ENCODE measurements at regions not wholly inside any gene's neighbourhood (a gene's known extent, or its start where the extent isn't known, plus 50 kb on each side); places are given as distances from the start of the nearest gene placed in this dataset.

GRCh38 chr2:57278451-57278850 is 768.2 kb upstream of the VRK2 start:
- H3K36me3 ChIP-seq = no peaks in the 10 kb centered on the region
- H3K4me2 ChIP-seq = no peak overlapping the region
- H3K27ac ChIP-seq = no peak overlapping the region
- no peak overlapping the region for H3K9ac ChIP-seq
- no peaks in the 10 kb centered on the region for H3K27me3 ChIP-seq
- no peak for TF ChIP-seq EZH2 (IDR thresholded peaks at IDR 0.05)
- no peak for TF ChIP-seq CTCF (IDR thresholded peaks at IDR 0.05)
- no peak for TF ChIP-seq EZH2phosphoT487 (IDR thresholded peaks at IDR 0.05)
- no peaks in the 10 kb centered on the region for H3K9me3 ChIP-seq (ENCODE audit: low read depth)
- no peaks in the 10 kb centered on the region for H3K79me2 ChIP-seq (ENCODE audit: low read depth)
- no peak overlapping the region for H3K27ac Mint-ChIP-seq
- H3K36me3 Mint-ChIP-seq = no peaks in the 10 kb centered on the region
- H2AFZ ChIP-seq (replicated peaks) = no peak overlapping the region
- H3K4me1 Mint-ChIP-seq = no peaks in the 10 kb centered on the region
- DNase-seq (ENCODE audit: low spot score) = no peak
- no peak overlapping the region for H3K4me3 Mint-ChIP-seq
- no peaks in the 10 kb centered on the region for H3K4me1 ChIP-seq
- peaks cover 6% of the 10 kb centered on the region for H3K9me3 Mint-ChIP-seq
- H3F3A ChIP-seq (ENCODE audit: low read depth) = no peaks in the 10 kb centered on the region
- no peak overlapping the region for H3K4me3 ChIP-seq
- H4K20me1 ChIP-seq (ENCODE audit: low read depth) = no peaks in the 10 kb centered on the region
- H3K27me3 Mint-ChIP-seq (ENCODE audit: insufficient read depth, low read depth) = no peaks in the 10 kb centered on the region

DNA sequence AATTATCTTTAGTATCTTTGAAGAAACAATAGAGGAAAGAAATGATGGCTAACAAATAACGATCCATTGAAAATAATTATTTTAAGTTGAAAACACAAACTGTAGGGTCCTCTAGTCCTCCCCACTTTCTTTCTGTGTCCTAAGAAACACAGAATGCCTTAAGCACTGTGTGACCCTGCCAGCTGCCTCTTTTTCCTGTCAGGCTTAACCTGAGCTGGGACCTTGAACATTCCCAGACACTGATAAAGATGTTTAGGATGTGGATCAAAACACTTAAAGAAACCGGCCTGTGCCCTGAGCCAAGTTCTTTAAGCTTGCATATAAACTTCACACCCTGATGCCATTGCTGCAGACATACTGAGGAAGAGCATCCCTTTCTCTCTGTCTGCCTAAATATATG is 755.4 kb upstream of the VRK2 start:
- no peaks in the 10 kb centered on the region for H3K36me3 Mint-ChIP-seq
- no peaks in the 10 kb centered on the region for H4K20me1 ChIP-seq (ENCODE audit: low read depth)
- H3K4me1 ChIP-seq = no peaks in the 10 kb centered on the region
- H3K9ac ChIP-seq = no peak overlapping the region
- H2AFZ ChIP-seq (replicated peaks) = no peak overlapping the region
- no peaks in the 10 kb centered on the region for H3F3A ChIP-seq (ENCODE audit: low read depth)
- H3K9me3 ChIP-seq (ENCODE audit: low read depth) = no peaks in the 10 kb centered on the region
- no peak overlapping the region for H3K4me3 Mint-ChIP-seq
- H3K27ac ChIP-seq = no peak overlapping the region
- H3K27me3 Mint-ChIP-seq (ENCODE audit: insufficient read depth, low read depth) = no peaks in the 10 kb centered on the region
- no peak overlapping the region for H3K27ac Mint-ChIP-seq
- no peak overlapping the region for H3K4me2 ChIP-seq
- H3K9me3 Mint-ChIP-seq = no peaks in the 10 kb centered on the region
- DNase-seq (ENCODE audit: low spot score) = peak; percentile 1
- no peaks in the 10 kb centered on the region for H3K79me2 ChIP-seq (ENCODE audit: low read depth)
- TF ChIP-seq EZH2phosphoT487 (IDR thresholded peaks at IDR 0.05) (no peak), EZH2 (IDR thresholded peaks at IDR 0.05) (no peak), CTCF (IDR thresholded peaks at IDR 0.05) (no peak)
- H3K4me1 Mint-ChIP-seq = peaks cover 7% of the 10 kb centered on the region
- no peaks in the 10 kb centered on the region for H3K36me3 ChIP-seq
- H3K4me3 ChIP-seq = no peak overlapping the region
- no peaks in the 10 kb centered on the region for H3K27me3 ChIP-seq

DNA sequence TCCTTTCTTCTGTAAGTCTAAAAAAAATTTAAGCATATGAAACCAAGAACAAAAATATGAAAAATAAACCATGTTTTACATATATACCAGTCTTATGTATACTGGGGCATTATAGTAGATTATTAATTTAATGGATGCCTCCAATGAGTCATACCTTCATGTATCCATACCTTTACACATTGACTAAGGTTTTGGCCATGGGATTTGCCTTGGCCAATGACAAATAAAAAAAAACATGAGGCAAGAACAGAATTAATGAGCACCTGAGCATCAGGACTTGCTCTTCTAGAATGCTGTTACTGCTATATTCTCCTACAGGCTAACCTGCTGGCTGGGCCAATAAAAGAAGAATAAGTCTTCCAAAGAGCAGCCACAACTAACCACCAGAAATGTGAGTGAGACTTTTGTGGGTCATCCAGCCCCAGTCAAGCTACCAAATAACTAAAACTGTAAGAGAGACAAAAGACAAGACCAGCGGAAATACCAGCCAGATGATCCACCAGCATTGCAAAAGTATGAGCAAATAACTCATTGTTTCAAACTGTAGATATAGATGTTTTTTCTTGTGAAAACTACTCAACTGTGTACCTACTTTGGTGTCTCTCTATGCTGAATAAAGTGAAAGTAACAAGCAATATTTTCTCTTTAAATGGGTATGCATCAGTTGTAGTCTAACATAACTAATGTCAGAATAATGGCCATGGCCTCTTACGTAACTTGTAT is 749.6 kb upstream of the VRK2 start:
- Histone ChIP-seq H3K4me2 (no peak overlapping the region), H3K4me1 (no peaks in the 10 kb centered on the region), H4K20me1 (ENCODE audit: low read depth) (no peaks in the 10 kb centered on the region), H3K36me3 (no peaks in the 10 kb centered on the region), H2AFZ (replicated peaks) (no peak overlapping the region), H3K79me2 (ENCODE audit: low read depth) (no peaks in the 10 kb centered on the region), H3F3A (ENCODE audit: low read depth) (no peaks in the 10 kb centered on the region), H3K9ac (no peak overlapping the region), H3K27me3 (no peaks in the 10 kb centered on the region), H3K4me3 (no peak overlapping the region), H3K27ac (no peak overlapping the region), H3K9me3 (ENCODE audit: low read depth) (no peaks in the 10 kb centered on the region)
- H3K36me3 Mint-ChIP-seq = no peaks in the 10 kb centered on the region
- H3K9me3 Mint-ChIP-seq = no peaks in the 10 kb centered on the region
- H3K27ac Mint-ChIP-seq = no peak overlapping the region
- no peaks in the 10 kb centered on the region for H3K4me1 Mint-ChIP-seq
- no peak for DNase-seq (ENCODE audit: low spot score)
- H3K4me3 Mint-ChIP-seq = no peak overlapping the region
- no peaks in the 10 kb centered on the region for H3K27me3 Mint-ChIP-seq (ENCODE audit: insufficient read depth, low read depth)
- TF ChIP-seq EZH2 (IDR thresholded peaks at IDR 0.05) = no peak
- no peak for TF ChIP-seq CTCF (IDR thresholded peaks at IDR 0.05)
- no peak for TF ChIP-seq EZH2phosphoT487 (IDR thresholded peaks at IDR 0.05)
